A673 (cell line): ENCODE measurements at regions not wholly inside any gene's neighbourhood (a gene's known extent, or its start where the extent isn't known, plus 50 kb on each side); places are given as distances from the start of the nearest gene placed in this dataset.

Experiments used
- BruUV-seq: library from RNA; stranded (reverse); fragments of 400-500 nt; replicated peaks from 2 replicates; lab custom pipeline; 2021; lab: Mats Ljungman, UMichigan
- CTCF ChIA-PET: fragments of 300-600 bp; sonication (Branson Sonifier 250); formaldehyde crosslinking; loops from one replicate; lab custom pipeline; 2022; ENCODE audit warnings: antibody characterized with exemption; lab: Charles Lee
- POLR2A ChIA-PET: fragments of 300-600 bp; sonication (Branson Sonifier 250); formaldehyde crosslinking; loops from one replicate; lab custom pipeline; 2022; ENCODE audit warnings: antibody characterized with exemption; ENCODE audit not compliant: low non-redundant PET; lab: Charles Lee
- DNase-seq: peaks from one replicate; pipeline ENCODE4 v3.0.0-alpha.2; 2015; ENCODE audit warnings: low spot score
- H3K27ac ChIP-seq: fragments of 200-600 bp; sonication (generic); 2 replicates; pipeline ENCODE4 v1.5.1; 2016; ENCODE audit warnings: mixed run types, low read depth, mild to moderate bottlenecking, mixed read lengths, antibody characterized with exemption, low read length; ENCODE audit not compliant: poor library complexity, severe bottlenecking
- H3K27me3 ChIP-seq: fragments of 200-600 bp; sonication (generic); replicated peaks from 2 replicates; pipeline ENCODE4 v1.6.1; 2017; ENCODE audit warnings: mixed run types, low read depth, mild to moderate bottlenecking, mixed read lengths, antibody characterized with exemption, low read length; ENCODE audit not compliant: insufficient read depth, poor library complexity
- H3K36me3 ChIP-seq: fragments of 200-600 bp; sonication (generic); 2 replicates; pipeline ENCODE4 v1.6.1; 2016; ENCODE audit warnings: mixed run types, mild to moderate bottlenecking, mixed read lengths, antibody characterized with exemption, low read length; ENCODE audit not compliant: insufficient read depth, poor library complexity, severe bottlenecking
- H3K4me1 ChIP-seq: fragments of 200-600 bp; sonication (generic); 2 replicates; pipeline ENCODE4 v1.6.1; 2017; ENCODE audit warnings: mixed run types, mild to moderate bottlenecking, mixed read lengths, antibody characterized with exemption, low read length; ENCODE audit not compliant: insufficient read depth, poor library complexity, severe bottlenecking
- H3K4me3 ChIP-seq: fragments of 200-600 bp; sonication (generic); 2 replicates; pipeline ENCODE4 v1.5.1; 2016; ENCODE audit warnings: low read depth, mixed run types, mild to moderate bottlenecking, mixed read lengths, low read length; ENCODE audit not compliant: poor library complexity, severe bottlenecking
- H3K9me3 ChIP-seq: fragments of 200-600 bp; sonication (generic); 2 replicates; pipeline ENCODE4 v1.6.1; 2016; ENCODE audit warnings: mixed run types, low read depth, mild to moderate bottlenecking, mixed read lengths, antibody characterized with exemption, low read length; ENCODE audit not compliant: poor library complexity, severe bottlenecking
- CTCF ChIP-seq: fragments of 300-800, 200-600 bp; sonication (generic); conservative IDR thresholded peaks from 2 replicates; pipeline ENCODE4 v1.5.1; 2017; ENCODE audit warnings: low read depth, mild to moderate bottlenecking, antibody characterized with exemption, low read length, moderate library complexity, mixed read lengths
- EZH2 ChIP-seq: fragments of 200-600 bp; sonication (generic); IDR thresholded peaks from 2 replicates; pipeline ENCODE4 v1.6.1; 2017; ENCODE audit warnings: borderline replicate concordance, low read depth, mild to moderate bottlenecking, mixed read lengths, antibody characterized with exemption, low read length; ENCODE audit not compliant: poor library complexity, severe bottlenecking
- intact Hi-C: fragments of 100-400 bp; cut with micrococcal nuclease; formaldehyde crosslinking; loops from one replicate; pipeline ENCODE4 v1.10.0; 2022; ENCODE audit not compliant: unreplicated experiment

GRCh38 chr5:33346534-33346933 is 94.2 kb upstream of the TARS1 start:
- Histone ChIP-seq H3K36me3 (no peaks in the 10 kb centered on the region), H3K9me3 (no peaks in the 10 kb centered on the region), H3K27ac (no peak overlapping the region), H3K4me1 (no peaks in the 10 kb centered on the region), H3K4me3 (no peak overlapping the region), H3K27me3 (no peaks in the 10 kb centered on the region)
- ChIA-PET CTCF (no interaction called here), POLR2A (no interaction called here)
- intact Hi-C loops = no loop called here
- no peak for DNase-seq
- no TSS peak for BruUV-seq
- TF ChIP-seq EZH2 (no peak), CTCF (no peak)

GRCh38 chr5:33361781-33362180 is 79.0 kb upstream of the TARS1 start:
- H3K27ac ChIP-seq = no peak overlapping the region
- no TSS peak for BruUV-seq
- H3K4me3 ChIP-seq = no peak overlapping the region
- H3K27me3 ChIP-seq = no peaks in the 10 kb centered on the region
- POLR2A ChIA-PET = no interaction called here
- no peaks in the 10 kb centered on the region for H3K4me1 ChIP-seq
- no peak for DNase-seq
- CTCF ChIA-PET = no interaction called here
- no peaks in the 10 kb centered on the region for H3K36me3 ChIP-seq
- H3K9me3 ChIP-seq = no peaks in the 10 kb centered on the region
- no peak for TF ChIP-seq CTCF
- TF ChIP-seq EZH2 = no peak
- intact Hi-C loops = no loop called here

DNA sequence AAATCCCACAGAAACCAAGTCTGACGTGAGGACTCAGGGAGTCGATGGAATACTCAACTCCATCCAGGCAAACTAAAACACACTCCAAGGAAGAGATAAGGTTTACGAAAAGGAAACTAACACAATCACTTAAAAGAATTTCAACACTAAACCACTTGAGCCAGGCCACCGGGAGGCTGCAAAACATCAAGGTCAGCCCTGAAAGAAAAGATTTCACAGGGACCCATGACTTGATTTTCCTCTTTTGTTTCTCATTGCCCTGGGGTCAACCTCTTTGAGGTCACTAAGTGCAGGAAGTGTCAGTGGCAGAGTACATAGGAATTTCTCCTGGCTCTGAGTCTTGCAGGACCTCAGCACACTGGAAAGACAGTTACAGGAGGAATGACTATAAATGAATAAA is 77.8 kb upstream of the TARS1 start:
- CTCF ChIA-PET = no interaction called here
- Histone ChIP-seq H3K4me1 (no peaks in the 10 kb centered on the region), H3K27ac (no peak overlapping the region), H3K36me3 (no peaks in the 10 kb centered on the region), H3K4me3 (no peak overlapping the region), H3K27me3 (no peaks in the 10 kb centered on the region), H3K9me3 (no peaks in the 10 kb centered on the region)
- intact Hi-C loops = no loop called here
- no peak for TF ChIP-seq CTCF
- POLR2A ChIA-PET = no interaction called here
- BruUV-seq = no TSS peak
- DNase-seq = no peak
